H9 (cell line): ENCODE measurements at regions not wholly inside any gene's neighbourhood (a gene's known extent, or its start where the extent isn't known, plus 50 kb on each side); places are given as distances from the start of the nearest gene placed in this dataset.

Source experiments
- DNase-seq: peaks from one replicate; pipeline ENCODE4 v3.0.0-alpha.2; 2017
- H2AFZ ChIP-seq: one replicate; pipeline ENCODE4 v1.6.1; 2013; ENCODE audit warnings: mild to moderate bottlenecking, low read length, control low read depth, moderate library complexity
- H2AK5ac ChIP-seq: 2 replicates; pipeline ENCODE4 v1.6.1; 2013; ENCODE audit warnings: low read length, control low read depth, mixed read lengths; ENCODE audit not compliant: insufficient read length
- H2BK120ac ChIP-seq: one replicate; pipeline ENCODE4 v1.6.1; 2013; ENCODE audit warnings: low read depth, mild to moderate bottlenecking, low read length, control low read depth, inconsistent platforms; ENCODE audit not compliant: poor library complexity, severe bottlenecking
- H2BK12ac ChIP-seq: 2 replicates; pipeline ENCODE4 v1.6.1; 2013; ENCODE audit warnings: low read length, control low read depth, mixed read lengths, low read depth; ENCODE audit not compliant: insufficient read length
- H2BK15ac ChIP-seq: 2 replicates; pipeline ENCODE4 v1.6.1; 2013; ENCODE audit warnings: low read depth, low read length, control low read depth
- H2BK20ac ChIP-seq: one replicate; pipeline ENCODE4 v1.6.1; 2013; ENCODE audit warnings: low read depth, mild to moderate bottlenecking, low read length, control low read depth, inconsistent platforms; ENCODE audit not compliant: poor library complexity, severe bottlenecking
- H2BK5ac ChIP-seq: 2 replicates; pipeline ENCODE4 v1.6.1; 2013; ENCODE audit warnings: low read length, control low read depth, mixed read lengths; ENCODE audit not compliant: insufficient read length
- H3K14ac ChIP-seq: 2 replicates; pipeline ENCODE4 v1.6.1; 2013; ENCODE audit warnings: low read length, control low read depth; ENCODE audit not compliant: insufficient read depth
- H3K18ac ChIP-seq: 2 replicates; pipeline ENCODE4 v1.6.1; 2013; ENCODE audit warnings: low read depth, mild to moderate bottlenecking, mixed read lengths, low read length, control low read depth; ENCODE audit not compliant: insufficient read length
- H3K23ac ChIP-seq: 2 replicates; pipeline ENCODE4 v1.6.1; 2013; ENCODE audit warnings: low read length, control low read depth, mixed read lengths, low read depth; ENCODE audit not compliant: insufficient read length
- H3K23me2 ChIP-seq: 2 replicates; pipeline ENCODE4 v1.6.1; 2013; ENCODE audit warnings: low read depth, mild to moderate bottlenecking, mixed read lengths, low read length, control low read depth; ENCODE audit not compliant: insufficient read length, poor library complexity, severe bottlenecking
- H3K27ac ChIP-seq: 2 replicates; pipeline ENCODE4 v1.5.1; 2013; ENCODE audit warnings: low read length, control low read depth, mixed read lengths, low read depth; ENCODE audit not compliant: insufficient read length
- H3K27me3 ChIP-seq: 2 replicates; pipeline ENCODE4 v1.6.1; 2013; ENCODE audit warnings: low read length, control low read depth, inconsistent platforms; ENCODE audit not compliant: insufficient read depth
- H3K4ac ChIP-seq: 2 replicates; pipeline ENCODE4 v1.6.1; 2013; ENCODE audit warnings: low read depth, mild to moderate bottlenecking, control low read depth, inconsistent platforms, low read length, moderate library complexity
- H3K4me1 ChIP-seq: 2 replicates; pipeline ENCODE4 v1.6.1; 2013; ENCODE audit warnings: low read length, control low read depth, inconsistent platforms; ENCODE audit not compliant: insufficient read depth
- H3K4me2 ChIP-seq: 2 replicates; pipeline ENCODE4 v1.6.1; 2013; ENCODE audit warnings: low read length, control low read depth, mixed read lengths; ENCODE audit not compliant: insufficient read length, insufficient read depth
- H3K56ac ChIP-seq: 2 replicates; pipeline ENCODE4 v1.6.1; 2013; ENCODE audit warnings: low read depth, mild to moderate bottlenecking, mixed read lengths, low read length, control low read depth; ENCODE audit not compliant: insufficient read length
- H3K79me1 ChIP-seq: 2 replicates; pipeline ENCODE4 v1.6.1; 2013; ENCODE audit warnings: low read depth, mild to moderate bottlenecking, moderate library complexity, low read length, control low read depth, inconsistent platforms; ENCODE audit not compliant: insufficient read depth, poor library complexity, severe bottlenecking
- H3K79me2 ChIP-seq: 2 replicates; pipeline ENCODE4 v1.6.1; 2013; ENCODE audit warnings: low read length, control low read depth, inconsistent platforms; ENCODE audit not compliant: insufficient read depth
- H3K9ac ChIP-seq: 2 replicates; pipeline ENCODE4 v1.6.1; 2013; ENCODE audit warnings: low read length, control low read depth, mixed read lengths; ENCODE audit not compliant: insufficient read length; ENCODE audit errors: extremely low read depth
- H3K9me3 ChIP-seq: one replicate; pipeline ENCODE4 v1.6.1; 2013; ENCODE audit warnings: low read depth, low read length, inconsistent platforms; ENCODE audit not compliant: control insufficient read depth
- H3T11ph ChIP-seq: one replicate; pipeline ENCODE4 v1.6.1; 2013; ENCODE audit warnings: mild to moderate bottlenecking, low read length, control low read depth, inconsistent platforms
- H4K20me1 ChIP-seq: one replicate; pipeline ENCODE4 v1.6.1; 2013; ENCODE audit not compliant: control insufficient read depth, insufficient read length, insufficient read depth
- H4K5ac ChIP-seq: 2 replicates; pipeline ENCODE4 v1.6.1; 2013; ENCODE audit warnings: low read depth, mild to moderate bottlenecking, mixed read lengths, low read length, control low read depth; ENCODE audit not compliant: insufficient read length
- H4K8ac ChIP-seq: replicated peaks from 2 replicates; pipeline ENCODE4 v1.6.1; 2013; ENCODE audit warnings: low read length, control low read depth, mixed read lengths, low read depth; ENCODE audit not compliant: insufficient read length
- H4K91ac ChIP-seq: 2 replicates; pipeline ENCODE4 v1.6.1; 2013; ENCODE audit warnings: low read depth, mild to moderate bottlenecking, moderate library complexity, mixed read lengths, low read length, control low read depth; ENCODE audit not compliant: insufficient read length
- H3K27ac Mint-ChIP-seq, 3 experiments: 2 replicates in 2 of 3; 3 replicates in 1 of 3; pipeline ENCODE4 v1.8.0; 2020 to 2021; ENCODE audit warnings: mixed read lengths in 3 of 3, mild to moderate bottlenecking in 1 of 3, moderate library complexity in 1 of 3
- H3K27me3 Mint-ChIP-seq: 2 replicates; pipeline ENCODE4 v1.8.0; 2021; ENCODE audit warnings: low read depth, mild to moderate bottlenecking, moderate library complexity, mixed read lengths
- H3K36me3 Mint-ChIP-seq, 3 experiments: 2 replicates in 2 of 3; 3 replicates in 1 of 3; pipeline ENCODE4 v1.8.0; 2020 to 2021; ENCODE audit warnings: low read depth in 3 of 3, mixed read lengths in 3 of 3; ENCODE audit not compliant: insufficient read depth in 1 of 3
- H3K4me1 Mint-ChIP-seq, 2 experiments: 2 replicates each; pipeline ENCODE4 v1.8.0; 2020; ENCODE audit warnings: mixed read lengths in 2 of 2
- H3K4me3 Mint-ChIP-seq, 2 experiments: 2 replicates in 1 of 2; 3 replicates in 1 of 2; pipeline ENCODE4 v1.8.0; 2020 to 2021; ENCODE audit warnings: mild to moderate bottlenecking in 2 of 2, mixed read lengths in 2 of 2, moderate library complexity in 1 of 2
- H3K9me3 Mint-ChIP-seq, 2 experiments: 2 replicates in 1 of 2; 3 replicates in 1 of 2; pipeline ENCODE4 v1.8.0; 2020; ENCODE audit warnings: mild to moderate bottlenecking in 2 of 2, mixed read lengths in 2 of 2, moderate library complexity in 1 of 2
- CTCF ChIP-seq: fragments of 200-600 bp; sonication (generic); conservative IDR thresholded peaks from 3 replicates; pipeline ENCODE4 v1.8.0; 2021; ENCODE audit warnings: antibody characterized with exemption, mild to moderate bottlenecking
- WGBS: extraction: QIAGEN DNeasy Blood & Tissue Kit; methylation state at CpG from one replicate; pipeline ENCODE4 v1.1.7; 2013; ENCODE audit warnings: missing lambda C conversion rate, low lambda C conversion rate, mixed read lengths; ENCODE audit not compliant: insufficient read length; ENCODE audit errors: extremely low coverage; 5-methylcytosine and 5-hydroxymethylcytosine counted together

GRCh38 chr5:74497706-74498105 is 142.8 kb downstream of the ENC1 start:
- no peak overlapping the region for H2BK12ac ChIP-seq
- no peak overlapping the region for H2BK15ac ChIP-seq
- H3K18ac ChIP-seq, result no peak overlapping the region
- H3K4me2 ChIP-seq, result no peak overlapping the region
- Mint-ChIP-seq H3K27me3 (no peaks in the 10 kb centered on the region), H3K9me3 (no peaks in the 10 kb centered on the region), H3K4me1 (peaks cover 19 to 20% of the 10 kb centered on the region in 2 experiments), H3K27ac (no peak overlapping the region), H3K4me3 (no peak overlapping the region), H3K36me3 (no peaks in the 10 kb centered on the region)
- no peaks in the 10 kb centered on the region for H3K4me1 ChIP-seq
- H3K27ac ChIP-seq, result no peak overlapping the region
- H3K23ac ChIP-seq, result no peak overlapping the region
- no peaks in the 10 kb centered on the region for H4K20me1 ChIP-seq
- no peak overlapping the region for H2AK5ac ChIP-seq
- no peak overlapping the region for H3K9ac ChIP-seq
- H3K56ac ChIP-seq, result no peak overlapping the region
- H3K79me1 ChIP-seq, result no peaks in the 10 kb centered on the region
- H3T11ph ChIP-seq, result no peak overlapping the region
- H2BK20ac ChIP-seq, result no peak overlapping the region
- H3K27me3 ChIP-seq, result no peaks in the 10 kb centered on the region
- H2BK120ac ChIP-seq, result no peak overlapping the region
- no peak overlapping the region for H4K8ac ChIP-seq
- H4K5ac ChIP-seq, result no peak overlapping the region
- H2BK5ac ChIP-seq, result no peak overlapping the region
- no peak overlapping the region for H3K14ac ChIP-seq
- no peaks in the 10 kb centered on the region for H3K23me2 ChIP-seq
- no peak overlapping the region for H3K4ac ChIP-seq
- H3K9me3 ChIP-seq, result no peaks in the 10 kb centered on the region
- no peak overlapping the region for H4K91ac ChIP-seq
- no CpG with 5 or more reads among the region's 4 CpGs for WGBS
- DNase-seq, result no peak
- H3K79me2 ChIP-seq, result no peaks in the 10 kb centered on the region
- H2AFZ ChIP-seq, result no peak overlapping the region
- TF ChIP-seq CTCF, result no peak
